B cell (primary cell): ENCODE measurements at regions not wholly inside any gene's neighbourhood (a gene's known extent, or its start where the extent isn't known, plus 50 kb on each side); places are given as distances from the start of the nearest gene placed in this dataset.

Experiments
- ATAC-seq: fragments of 200-7000 bp; cut with Tn5 transposase; one replicate; pipeline ENCODE4 v1.10.0; 2021; ENCODE audit warnings: low read depth, mild to moderate bottlenecking, moderate number of reproducible peaks, moderate library complexity
- CTCF ChIA-PET: fragments of 350-600 bp; sonication (Branson Sonifier 250); formaldehyde crosslinking; loops from one replicate; lab custom pipeline; 2021; ENCODE audit warnings: antibody characterized with exemption, inconsistent platforms; lab: Charles Lee
- POLR2A ChIA-PET: fragments of 350-600 bp; sonication (Branson Sonifier 250); formaldehyde crosslinking; loops from one replicate; lab custom pipeline; 2021; ENCODE audit warnings: antibody characterized with exemption; lab: Charles Lee
- DNase-seq: peaks from one replicate; pipeline ENCODE4 v3.0.0; 2013
- H2AFZ ChIP-seq: 2 replicates; pipeline ENCODE4 v1.6.1; 2012; ENCODE audit warnings: mild to moderate bottlenecking, low read depth, low read length; ENCODE audit not compliant: insufficient read depth, poor library complexity, severe bottlenecking
- H3K27ac ChIP-seq, 2 donors: 1 replicate in 1 of 2; 2 replicates in 1 of 2; pipeline ENCODE4 v1.5.1; 2012 to 2013; ENCODE audit warnings: low read length in 2 of 2, mild to moderate bottlenecking in 2 of 2, moderate library complexity in 1 of 2
- H3K27me3 ChIP-seq, 4 experiments: fragments of 200-600 bp in 1 of 4; sonication (generic) in 1 of 4; replicated peaks in 1 of 4; 1 replicate in 2 of 4; 2 replicates in 2 of 4; pipeline versions ENCODE4 v1.6.1 to v1.7.0; 2013 to 2016; ENCODE audit warnings: low read length in 3 of 4, mild to moderate bottlenecking in 2 of 4, mixed read lengths in 1 of 4, moderate library complexity in 1 of 4; ENCODE audit not compliant: insufficient read depth in 4 of 4, control insufficient read depth in 3 of 4; ENCODE audit errors: control extremely low read depth in 1 of 4
- H3K36me3 ChIP-seq, 2 experiments: replicated peaks in 1 of 2; 1 replicate in 1 of 2; 2 replicates in 1 of 2; pipeline versions ENCODE4 v1.6.1 to v1.7.1; 2013; ENCODE audit warnings: low read length in 1 of 2; ENCODE audit not compliant: insufficient read depth in 2 of 2, control insufficient read depth in 1 of 2; ENCODE audit errors: control extremely low read depth in 1 of 2, extremely low read depth in 1 of 2
- H3K4me1 ChIP-seq, 2 donors: fragments of 200-600 bp in 1 of 2; sonication (generic) in 1 of 2; 1 replicate in 1 of 2; 2 replicates in 1 of 2; pipeline versions ENCODE4 v1.5.1 to v1.6.1; 2013 to 2017; ENCODE audit warnings: low read length in 2 of 2; ENCODE audit not compliant: control insufficient read depth in 2 of 2, insufficient read depth in 2 of 2
- H3K4me2 ChIP-seq: replicated peaks from 2 replicates; pipeline ENCODE3; 2012; ENCODE audit warnings: mild to moderate bottlenecking, low read depth, low read length; ENCODE audit not compliant: poor library complexity, severe bottlenecking
- H3K4me3 ChIP-seq, 5 experiments: fragments of 200-600 bp in 1 of 5; sonication (generic) in 1 of 5; 1 replicate in 3 of 5; 2 replicates in 2 of 5; pipeline versions ENCODE4 v1.5.1 to v1.7.0; 2011 to 2016; ENCODE audit warnings: low read length in 4 of 5, mild to moderate bottlenecking in 4 of 5, low read depth in 2 of 5, control low read depth in 1 of 5, moderate library complexity in 1 of 5; ENCODE audit not compliant: insufficient read depth in 1 of 5; ENCODE audit errors: control extremely low read depth in 1 of 5, extremely low read depth in 1 of 5
- H3K79me2 ChIP-seq: fragments of 200-600 bp; sonication (generic); one replicate; pipeline ENCODE4 v1.6.0; 2016; ENCODE audit warnings: low read length; ENCODE audit not compliant: control insufficient read depth, insufficient read depth
- H3K9ac ChIP-seq: fragments of 200-600 bp; sonication (generic); 2 replicates; pipeline ENCODE4 v1.6.1; 2017; ENCODE audit warnings: mild to moderate bottlenecking, low read length, moderate library complexity
- H3K9me3 ChIP-seq, 3 donors: one replicate each; pipeline versions ENCODE4 v1.6.1 to v1.7.1; 2013; ENCODE audit warnings: low read length in 2 of 3; ENCODE audit not compliant: control insufficient read depth in 2 of 3, insufficient read depth in 1 of 3; ENCODE audit errors: control extremely low read depth in 1 of 3
- H4K20me1 ChIP-seq: 2 replicates; pipeline ENCODE4 v1.6.0; 2012; ENCODE audit warnings: mild to moderate bottlenecking, low read length; ENCODE audit not compliant: insufficient read depth, control insufficient read depth, poor library complexity, severe bottlenecking
- H3K27ac Mint-ChIP-seq: one replicate; pipeline ENCODE4 v1.8.0; 2021; ENCODE audit warnings: mixed read lengths
- H3K27me3 Mint-ChIP-seq: one replicate; pipeline ENCODE4 v1.8.0; 2021; ENCODE audit warnings: mixed read lengths
- H3K4me1 Mint-ChIP-seq: one replicate; pipeline ENCODE4 v1.8.0; 2021; ENCODE audit warnings: mixed read lengths
- H3K4me3 Mint-ChIP-seq: one replicate; pipeline ENCODE4 v1.8.0; 2021; ENCODE audit warnings: mixed read lengths
- H3K9me3 Mint-ChIP-seq: one replicate; pipeline ENCODE4 v1.8.0; 2022; ENCODE audit warnings: mixed read lengths; ENCODE audit not compliant: insufficient read depth
- CTCF ChIP-seq: fragments of 200-600 bp; IDR thresholded peaks from one replicate; pipeline ENCODE4 v1.8.0; 2022; ENCODE audit warnings: antibody characterized with exemption, mild to moderate bottlenecking
- EZH2 ChIP-seq: IDR thresholded peaks from 2 replicates; pipeline ENCODE4 v1.6.1; 2012; ENCODE audit warnings: borderline replicate concordance, low read depth, mild to moderate bottlenecking, moderate library complexity, low read length; ENCODE audit not compliant: insufficient read depth, poor library complexity, severe bottlenecking
- WGBS: methylation state at CpG from one replicate; pipeline ENCODE4 v1.1.5; 2013; ENCODE audit warnings: missing lambda C conversion rate; ENCODE audit not compliant: insufficient coverage; 5-methylcytosine and 5-hydroxymethylcytosine counted together
- intact Hi-C: fragments of 100-400 bp; cut with micrococcal nuclease; formaldehyde crosslinking; loops from one replicate; pipeline ENCODE4 v1.10.0; 2022

- no peaks in the 10 kb centered on the region for H3K27me3 Mint-ChIP-seq
- no peak for ATAC-seq
- POLR2A ChIA-PET, result no interaction called here
- H3K27ac Mint-ChIP-seq, result no peak overlapping the region
- H3K4me3 Mint-ChIP-seq, result no peak overlapping the region
- peaks cover 15% of the 10 kb centered on the region for H3K9me3 Mint-ChIP-seq
- DNase-seq, result no peak
- CTCF ChIA-PET, result no interaction called here
- Histone ChIP-seq H3K36me3 (no peaks in the 10 kb centered on the region), H2AFZ (no peak overlapping the region), H3K79me2 (no peaks in the 10 kb centered on the region), H3K27me3 (no peaks in the 10 kb centered on the region), H3K4me1 (no peaks in the 10 kb centered on the region), H3K4me2 (no peak overlapping the region), H4K20me1 (no peaks in the 10 kb centered on the region), H3K4me3 (no peak overlapping the region), H3K9me3 (no peaks in the 10 kb centered on the region), H3K27ac (no peak overlapping the region), H3K9ac (no peak overlapping the region)
- TF ChIP-seq CTCF (no peak), EZH2 (no peak)
- no peaks in the 10 kb centered on the region for H3K4me1 Mint-ChIP-seq
- no CpG with 5 or more reads among the region's 2 CpGs for WGBS
- intact Hi-C loops, result no loop called here
Measured at GRCh38 chr2:129575431-129575830, 404.0 kb upstream of the RAB6C start.

- CTCF ChIA-PET, result no interaction called here
- Histone ChIP-seq H4K20me1 (no peaks in the 10 kb centered on the region), H3K27ac (no peak overlapping the region), H3K9me3 (peaks cover 0 to 3% (median 0%) of the 10 kb centered on the region in 3 donors), H3K4me3 (no peak overlapping the region), H2AFZ (no peak overlapping the region), H3K79me2 (no peaks in the 10 kb centered on the region), H3K27me3 (no peaks in the 10 kb centered on the region), H3K4me2 (no peak overlapping the region), H3K9ac (no peak overlapping the region), H3K36me3 (no peaks in the 10 kb centered on the region), H3K4me1 (no peaks in the 10 kb centered on the region)
- no peak overlapping the region for H3K4me3 Mint-ChIP-seq
- 63% methylated on average over 1 of the region's 4 CpGs for WGBS
- H3K4me1 Mint-ChIP-seq, result no peaks in the 10 kb centered on the region
- DNase-seq, result no peak
- no peak for ATAC-seq
- intact Hi-C loops, result no loop called here
- no peak overlapping the region for H3K27ac Mint-ChIP-seq
- H3K9me3 Mint-ChIP-seq, result peaks cover 13% of the 10 kb centered on the region
- TF ChIP-seq CTCF, result no peak
- TF ChIP-seq EZH2, result no peak
- no peaks in the 10 kb centered on the region for H3K27me3 Mint-ChIP-seq
- POLR2A ChIA-PET, result no interaction called here
Measured at GRCh38 chr2:129575880-129576279, 403.6 kb upstream of the RAB6C start.
